ENCODE measurements at regions not wholly inside any gene's neighbourhood (a gene's known extent, or its start where the extent isn't known, plus 50 kb on each side); places are given as distances from the start of the nearest gene placed in this dataset.

DNA sequence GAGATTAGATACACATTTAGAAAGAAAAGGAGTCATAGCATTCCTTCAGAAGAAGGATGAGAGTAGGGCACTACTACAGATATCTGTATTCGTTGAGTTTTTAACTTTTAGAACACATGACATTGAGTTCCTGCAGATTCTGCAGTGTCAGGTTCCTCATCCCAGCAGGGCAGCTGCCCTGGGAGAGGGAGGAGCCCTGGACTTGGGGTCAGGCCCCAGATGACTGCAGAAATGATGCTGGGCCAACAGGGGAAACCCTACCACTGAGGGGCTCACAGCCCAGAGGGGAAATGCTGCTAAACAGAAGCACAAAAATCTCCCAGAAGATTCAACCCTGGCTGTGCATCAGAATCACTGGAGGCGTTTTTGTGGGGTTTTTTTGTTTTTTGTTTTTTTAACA is 68.9 kb upstream of the TAF1L start:
- no peak overlapping the region for H2AK9ac ChIP-seq (replicated peaks; ENCODE audit: low read depth, low read length, poor library complexity)
- H3K4me2 ChIP-seq (ENCODE audit: low read depth, low read length), result no peak overlapping the region
- no peaks in the 10 kb centered on the region for H3K9me3 ChIP-seq (ENCODE audit: control insufficient read depth, insufficient read depth, low read length)
- no peak overlapping the region for H3K18ac ChIP-seq (ENCODE audit: low read depth, low read length)
- intact Hi-C loops (cut with micrococcal nuclease) (loop anchor here (5.0 kb wide), 1 partner anchor 327 kb away; no protein-coding TSS in a partner anchor), in situ Hi-C loops (cut with MboI; ENCODE audit: low sequenced_read_pairs) (no loop called here), dilution Hi-C loops (cut with HindIII; ENCODE audit: low sequenced_read_pairs, unreplicated experiment) (no loop called here)
- no peak overlapping the region for H4K8ac ChIP-seq (ENCODE audit: low read depth in 2 of 2, low read length in 2 of 2)
- H3K79me1 ChIP-seq (ENCODE audit: low read depth in 1 of 2, low read length in 2 of 2), result no peaks in the 10 kb centered on the region
- H3K56ac ChIP-seq (ENCODE audit: extremely low read depth, insufficient read depth, low read length), result no peak overlapping the region
- no peak overlapping the region for H3K23ac ChIP-seq (ENCODE audit: low read depth, low read length)
- DNase-seq, result no peak
- no peak overlapping the region for H3K27ac ChIP-seq (ENCODE audit: insufficient read depth, low read length)
- no peak overlapping the region for H2BK15ac ChIP-seq (ENCODE audit: low read depth, low read length)
- ChIA-PET POLR2A (ENCODE audit: unreplicated experiment) (no interaction called here), CTCF (no interaction called here)
- no peaks in the 10 kb centered on the region for H4K20me1 ChIP-seq (ENCODE audit: insufficient read depth, low read length)
- H3K9me1 ChIP-seq (ENCODE audit: insufficient read depth, low read length), result no peaks in the 10 kb centered on the region
- no peak overlapping the region for H2AK5ac ChIP-seq (ENCODE audit: low read depth, low read length)
- H4K91ac ChIP-seq (ENCODE audit: insufficient read depth, low read depth, low read length), result no peak overlapping the region
- no peak overlapping the region for H2BK5ac ChIP-seq (ENCODE audit: low read depth, low read length, poor library complexity, severe bottlenecking)
- no peak overlapping the region for H4K5ac ChIP-seq (ENCODE audit: low read depth, low read length)
- H3K14ac ChIP-seq (replicated peaks; ENCODE audit: low read depth, low read length), result no peak overlapping the region
- H3K4me1 ChIP-seq (ENCODE audit: control insufficient read depth, insufficient read depth, low read length), result no peaks in the 10 kb centered on the region; the same call in 1 of the 2 replicates
- no peak overlapping the region for H3K9ac ChIP-seq (ENCODE audit: low read depth, low read length)
- H3K4me3 ChIP-seq (ENCODE audit: insufficient read depth, low read depth, low read length), result no peak overlapping the region
- H2BK120ac ChIP-seq (ENCODE audit: low read depth, low read length), result no peak overlapping the region
- no CpG with 5 or more reads among the region's 2 CpGs for WGBS, 2 experiments (ENCODE audit: extremely low coverage in 2 of 2, insufficient read length in 1 of 2)
- no peak overlapping the region for H2AFZ ChIP-seq (replicated peaks; ENCODE audit: low read length, poor library complexity)
- no peaks in the 10 kb centered on the region for H3K36me3 ChIP-seq (ENCODE audit: control insufficient read depth, insufficient read depth, low read length)
- TF ChIP-seq RAD21 (IDR thresholded peaks at IDR 0.05; ENCODE audit: low read length), result no peak
- no peak for TF ChIP-seq MAFK (IDR thresholded peaks at IDR 0.05; ENCODE audit: low read depth, low read length)
- no peak overlapping the region for H2BK20ac ChIP-seq (ENCODE audit: low read depth, low read length)
- no TSS peak for BruUV-seq (replicated peaks)
- ATAC-seq (ENCODE audit: low read depth), result no peak
- H3K4ac ChIP-seq (ENCODE audit: low read depth, low read length), result no peak overlapping the region
- peaks cover 3% of the 10 kb centered on the region; the same call in 1 of the 2 replicates for H3K27me3 ChIP-seq (ENCODE audit: control insufficient read depth, insufficient read depth, low read length)

All from IMR-90 (cell line).